HepG2 (cell line): ENCODE measurements at regions not wholly inside any gene's neighbourhood (a gene's known extent, or its start where the extent isn't known, plus 50 kb on each side); places are given as distances from the start of the nearest gene placed in this dataset.

Experiments
- ATAC-seq: fragments of 200-7000 bp; cut with Tn5 transposase; 3 replicates; pipeline ENCODE4 v1.9.1; 2020; ENCODE audit warnings: mild to moderate bottlenecking, moderate library complexity
- BruUV-seq: library from RNA; stranded (reverse); fragments of 400-500 nt; replicated peaks from 2 replicates; lab custom pipeline; 2021; lab: Mats Ljungman, UMichigan
- CTCF ChIA-PET: fragments of 300-600 bp; formaldehyde crosslinking; extraction: SDS; loops from one replicate; lab custom pipeline; 2021; ENCODE audit warnings: low total read pairs, inconsistent platforms, low intra/inter-chr PET ratio; lab: Yijun Ruan, JAX
- POLR2A ChIA-PET: fragments of 350-600 bp; sonication (Branson Sonifier 250); formaldehyde crosslinking; loops from one replicate; lab custom pipeline; 2020; ENCODE audit warnings: antibody characterized with exemption, inconsistent platforms; lab: Yijun Ruan, JAX
- DNase-seq: peaks from one replicate; pipeline ENCODE4 v3.0.0-alpha.2; 2015; ENCODE audit warnings: low spot score
- FAIRE-seq: peaks from 3 replicates; lab custom pipeline; 2011; peaks lifted over from hg19 to GRCh38; lab: Jason Lieb, UNC
- H2AFZ ChIP-seq: one replicate; pipeline ENCODE4 v1.6.1; 2011; ENCODE audit warnings: low read length, inconsistent platforms
- H3K27ac ChIP-seq: fragments of 300-600 bp; 3 replicates; pipeline ENCODE4 v1.8.0; 2011; ENCODE audit warnings: mixed run types, mild to moderate bottlenecking, mixed read lengths, low read length, inconsistent platforms; ENCODE audit not compliant: insufficient read depth; ENCODE audit errors: extremely low read length
- H3K27me3 ChIP-seq, 2 experiments: fragments of 200-600 bp in 1 of 2; 2 replicates in 1 of 2; 3 replicates in 1 of 2; pipeline versions ENCODE4 v1.6.0 to v1.8.0; 2011; ENCODE audit warnings: low read length in 2 of 2, mild to moderate bottlenecking in 2 of 2, moderate library complexity in 2 of 2, inconsistent platforms in 1 of 2; ENCODE audit not compliant: insufficient read depth in 2 of 2, control insufficient read depth in 1 of 2
- H3K36me3 ChIP-seq, 2 experiments: fragments of 200-600 bp in 1 of 2; replicated peaks in 1 of 2; 2 replicates in 1 of 2; 3 replicates in 1 of 2; pipeline versions ENCODE4 v1.5.1 to v1.8.0; 2011; ENCODE audit warnings: low read length in 2 of 2, inconsistent platforms in 1 of 2; ENCODE audit not compliant: insufficient read depth in 2 of 2, control insufficient read depth in 1 of 2
- H3K4me1 ChIP-seq: 2 replicates; pipeline ENCODE4 v1.5.1; 2012; ENCODE audit warnings: low read length, inconsistent platforms; ENCODE audit not compliant: insufficient read depth
- H3K4me2 ChIP-seq: 2 replicates; pipeline ENCODE4 v1.6.0; 2011; ENCODE audit warnings: low read depth, low read length, inconsistent platforms
- H3K4me3 ChIP-seq, 3 experiments: fragments of 200-600 bp in 1 of 3; sonication (generic), shearing (Covaris generic) in 1 of 3; replicated peaks in 1 of 3; 2 replicates each; pipeline ENCODE4 v1.5.1; 2011 to 2016; ENCODE audit warnings: low read length in 3 of 3, inconsistent platforms in 2 of 3, low read depth in 2 of 3, mild to moderate bottlenecking in 2 of 3, control low read depth in 1 of 3, mixed read lengths in 1 of 3; ENCODE audit not compliant: insufficient read depth in 1 of 3
- H3K79me2 ChIP-seq: one replicate; pipeline ENCODE4 v1.6.1; 2011; ENCODE audit warnings: low read length, inconsistent platforms; ENCODE audit not compliant: insufficient read depth
- H3K9ac ChIP-seq: 2 replicates; pipeline ENCODE4 v1.6.0; 2011; ENCODE audit warnings: mild to moderate bottlenecking, low read depth, low read length, inconsistent platforms; ENCODE audit not compliant: insufficient read depth
- H3K9me3 ChIP-seq: 2 replicates; pipeline ENCODE4 v1.5.1; 2012; ENCODE audit warnings: mild to moderate bottlenecking, low read length
- H4K20me1 ChIP-seq: 2 replicates; pipeline ENCODE4 v1.6.0; 2011; ENCODE audit warnings: inconsistent platforms, mild to moderate bottlenecking, low read length, moderate library complexity; ENCODE audit not compliant: insufficient read depth
- DDIT3 ChIP-seq: sonication (generic); formaldehyde crosslinking; IDR thresholded peaks from 2 replicates; pipeline ENCODE4 v1.4.0; 2020; ENCODE audit warnings: mild to moderate bottlenecking, missing genetic modification reagents
- HOXA7 ChIP-seq: sonication (generic); formaldehyde crosslinking; IDR thresholded peaks from 2 replicates; pipeline ENCODE4 v1.8.1; 2022; ENCODE audit warnings: mild to moderate bottlenecking, missing genetic modification reagents, moderate library complexity
- KDM5A ChIP-seq: fragments of 200-600 bp; sonication (generic); IDR thresholded peaks from 2 replicates; pipeline ENCODE4 v1.7.0; 2018; ENCODE audit warnings: antibody characterized with exemption, mild to moderate bottlenecking, low read length, borderline replicate concordance
- MYC ChIP-seq: sonication (generic); formaldehyde crosslinking; IDR thresholded peaks from 2 replicates; pipeline ENCODE4 v1.9.0; 2021; ENCODE audit warnings: missing genetic modification reagents, borderline replicate concordance
- PBX3 ChIP-seq: sonication (generic); formaldehyde crosslinking; IDR thresholded peaks from 2 replicates; pipeline ENCODE4 v1.8.1; 2023; ENCODE audit warnings: missing genetic modification reagents, inconsistent platforms, borderline replicate concordance
- PRDM10 ChIP-seq: sonication (generic); formaldehyde crosslinking; IDR thresholded peaks from 2 replicates; pipeline ENCODE4 v1.4.0; 2020; ENCODE audit warnings: low read depth, missing genetic modification reagents
- REL ChIP-seq: sonication (generic); formaldehyde crosslinking; conservative IDR thresholded peaks from 2 replicates; pipeline ENCODE4 v1.8.0; 2022; ENCODE audit warnings: mild to moderate bottlenecking, missing genetic modification reagents, moderate library complexity
- ZBTB38 ChIP-seq: sonication (generic); formaldehyde crosslinking; IDR thresholded peaks from 2 replicates; pipeline ENCODE4 v1.5.1; 2020; ENCODE audit warnings: mild to moderate bottlenecking, missing genetic modification reagents
- ZNF232 ChIP-seq: sonication (generic); formaldehyde crosslinking; IDR thresholded peaks from 2 replicates; pipeline ENCODE4 v1.4.0; 2020; ENCODE audit warnings: missing genetic modification reagents, borderline replicate concordance
- ZNF501 ChIP-seq: sonication (generic); formaldehyde crosslinking; IDR thresholded peaks from 2 replicates; pipeline ENCODE4 v1.5.1; 2020; ENCODE audit warnings: mild to moderate bottlenecking, moderate library complexity, missing genetic modification reagents
- ZNF615 ChIP-seq: sonication (generic); formaldehyde crosslinking; IDR thresholded peaks from 2 replicates; pipeline ENCODE4 v1.5.0; 2020; ENCODE audit warnings: mild to moderate bottlenecking, missing genetic modification reagents, borderline replicate concordance
- WGBS: methylation state at CpG from one replicate; pipeline ENCODE4 v1.1.6; 2017; ENCODE audit warnings: low lambda C conversion rate; 5-methylcytosine and 5-hydroxymethylcytosine counted together
- in situ Hi-C: cut with HindIII; loops from 2 replicates; pipeline ENCODE4 v1.10.0; 2017; ENCODE audit warnings: low pct_unique_long_range_greater_than_20kb; ENCODE audit not compliant: extremely low pct_ligation_motif_present
- intact Hi-C: fragments of 100-400 bp; cut with micrococcal nuclease; formaldehyde crosslinking; loops from one replicate; pipeline ENCODE4 v1.10.0; 2022; ENCODE audit not compliant: unreplicated experiment
- TF ChIP-seq, protein P1 (sequence below): sonication (generic); formaldehyde crosslinking; IDR thresholded peaks from 2 replicates; pipeline ENCODE4 v1.8.0; 2022; ENCODE audit warnings: missing genetic modification reagents, low read depth, mild to moderate bottlenecking, borderline replicate concordance
- TF ChIP-seq, protein P2 (sequence below): sonication (generic); formaldehyde crosslinking; IDR thresholded peaks from 2 replicates; pipeline ENCODE4 v1.5.0; 2020; ENCODE audit warnings: missing genetic modification reagents

- intact Hi-C loops (no loop called here), in situ Hi-C loops (no loop called here)
- FAIRE-seq (no peak), DNase-seq (no peak), ATAC-seq (no peak)
- POLR2A ChIA-PET, result no interaction called here
- no peak overlapping the region for H3K4me2 ChIP-seq
- no peak for TF ChIP-seq MYC (CRISPR knock-in tag)
- no peak for TF ChIP-seq PRDM10
- no peak for TF ChIP-seq ZNF615 (CRISPR knock-in tag)
- TF ChIP-seq ZBTB38 (CRISPR knock-in tag), result no peak
- TF ChIP-seq, protein P1, sequence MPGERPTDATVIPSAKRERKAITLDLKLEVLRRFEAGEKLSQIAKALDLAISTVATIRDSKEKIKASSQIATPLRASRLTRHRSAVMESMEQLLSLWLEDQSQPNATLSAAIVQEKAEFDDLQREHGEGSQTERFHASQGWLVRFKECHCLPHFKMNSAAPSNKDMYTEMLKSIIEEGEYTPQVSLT (CRISPR knock-in tag), result no peak
- no peak for TF ChIP-seq REL (CRISPR knock-in tag)
- no peak for TF ChIP-seq HOXA7 (CRISPR knock-in tag)
- no peak for TF ChIP-seq ZNF232 (CRISPR knock-in tag)
- TF ChIP-seq, protein P2, sequence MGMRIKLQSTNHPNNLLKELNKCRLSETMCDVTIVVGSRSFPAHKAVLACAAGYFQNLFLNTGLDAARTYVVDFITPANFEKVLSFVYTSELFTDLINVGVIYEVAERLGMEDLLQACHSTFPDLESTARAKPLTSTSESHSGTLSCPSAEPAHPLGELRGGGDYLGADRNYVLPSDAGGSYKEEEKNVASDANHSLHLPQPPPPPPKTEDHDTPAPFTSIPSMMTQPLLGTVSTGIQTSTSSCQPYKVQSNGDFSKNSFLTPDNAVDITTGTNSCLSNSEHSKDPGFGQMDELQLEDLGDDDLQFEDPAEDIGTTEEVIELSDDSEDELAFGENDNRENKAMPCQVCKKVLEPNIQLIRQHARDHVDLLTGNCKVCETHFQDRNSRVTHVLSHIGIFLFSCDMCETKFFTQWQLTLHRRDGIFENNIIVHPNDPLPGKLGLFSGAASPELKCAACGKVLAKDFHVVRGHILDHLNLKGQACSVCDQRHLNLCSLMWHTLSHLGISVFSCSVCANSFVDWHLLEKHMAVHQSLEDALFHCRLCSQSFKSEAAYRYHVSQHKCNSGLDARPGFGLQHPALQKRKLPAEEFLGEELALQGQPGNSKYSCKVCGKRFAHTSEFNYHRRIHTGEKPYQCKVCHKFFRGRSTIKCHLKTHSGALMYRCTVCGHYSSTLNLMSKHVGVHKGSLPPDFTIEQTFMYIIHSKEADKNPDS (CRISPR knock-in tag), result no peak
- TF ChIP-seq ZNF501 (CRISPR knock-in tag), result no peak
- no peak for TF ChIP-seq DDIT3 (CRISPR knock-in tag)
- no peak for TF ChIP-seq PBX3
- no peak for TF ChIP-seq KDM5A
- H3K9ac ChIP-seq, result no peak overlapping the region
- H3K27ac ChIP-seq, result no peak overlapping the region
- CTCF ChIA-PET, result no interaction called here
- H4K20me1 ChIP-seq, result no peaks in the 10 kb centered on the region
- H3K9me3 ChIP-seq, result no peaks in the 10 kb centered on the region
- H3K4me3 ChIP-seq, result no peak overlapping the region
- H3K27me3 ChIP-seq, result no peaks in the 10 kb centered on the region; a peak in 1 of 5 replicates
- no TSS peak for BruUV-seq
- no peaks in the 10 kb centered on the region for H3K36me3 ChIP-seq
- no peaks in the 10 kb centered on the region for H3K79me2 ChIP-seq
- H3K4me1 ChIP-seq, result no peaks in the 10 kb centered on the region
- 15% methylated on average over 3 of the region's 3 CpGs for WGBS
- H2AFZ ChIP-seq, result no peak overlapping the region
These were observed 57.8 kb upstream of the BOC start for GRCh38 chr3:113153499-113154107.
